Liver (tissue), 8 donors: ENCODE measurements at regions not wholly inside any gene's neighbourhood (a gene's known extent, or its start where the extent isn't known, plus 50 kb on each side); places are given as distances from the start of the nearest gene placed in this dataset.

Source experiments
- DNase-seq: peaks from one replicate; pipeline ENCODE4 v3.0.0-alpha.2; 2017; ENCODE audit warnings: low spot score
- H3K27ac ChIP-seq, 2 donors: one replicate each; pipeline ENCODE4 v1.7.0; 2013; ENCODE audit warnings: inconsistent platforms in 2 of 2, low read length in 2 of 2, control low read depth in 1 of 2, low read depth in 1 of 2, mild to moderate bottlenecking in 1 of 2
- H3K27me3 ChIP-seq, 4 donors: one replicate each; pipeline versions ENCODE4 v1.6.1 to v1.7.0; 2013; ENCODE audit warnings: low read length in 3 of 4, inconsistent platforms in 1 of 4, mild to moderate bottlenecking in 1 of 4, moderate library complexity in 1 of 4; ENCODE audit not compliant: control insufficient read depth in 4 of 4, insufficient read depth in 4 of 4
- H3K36me3 ChIP-seq, 4 donors: one replicate each; pipeline versions ENCODE4 v1.6.1 to v1.7.0; 2013; ENCODE audit warnings: low read length in 3 of 4, mild to moderate bottlenecking in 3 of 4, low read depth in 1 of 4, moderate library complexity in 1 of 4; ENCODE audit not compliant: control insufficient read depth in 4 of 4, insufficient read depth in 3 of 4
- H3K4me1 ChIP-seq, 4 donors: one replicate each; pipeline versions ENCODE4 v1.6.1 to v1.7.0; 2013; ENCODE audit warnings: low read length in 3 of 4, mild to moderate bottlenecking in 3 of 4, moderate library complexity in 1 of 4; ENCODE audit not compliant: control insufficient read depth in 4 of 4, insufficient read depth in 4 of 4
- H3K4me3 ChIP-seq, 3 donors: one replicate each; pipeline versions ENCODE4 v1.6.1 to v1.7.0; 2013; ENCODE audit warnings: low read length in 3 of 3, control low read depth in 1 of 3, low read depth in 1 of 3, mild to moderate bottlenecking in 1 of 3
- H3K9ac ChIP-seq, 2 donors: one replicate each; pipeline ENCODE4 v1.7.0; 2013; ENCODE audit warnings: low read length in 2 of 2, mild to moderate bottlenecking in 2 of 2, moderate library complexity in 2 of 2, control low read depth in 1 of 2, low read depth in 1 of 2
- H3K9me3 ChIP-seq, 4 donors: one replicate each; pipeline versions ENCODE4 v1.6.1 to v1.7.0; 2013; ENCODE audit warnings: low read length in 3 of 4; ENCODE audit not compliant: control insufficient read depth in 4 of 4
- CTCF ChIP-seq: fragments of 150-350 bp; IDR thresholded peaks from 2 replicates; pipeline ENCODE4 v1.5.1; 2017; ENCODE audit warnings: improper control_type of control experiment, low read depth, low read length; ENCODE audit not compliant: missing input control
- EGR1 ChIP-seq, 2 donors: IDR thresholded peaks; 2 replicates each; pipeline ENCODE4 v1.6.1; 2016 to 2018; ENCODE audit warnings: antibody characterized with exemption in 2 of 2, low read depth in 2 of 2
- FOXA1 ChIP-seq: IDR thresholded peaks from 2 replicates; pipeline ENCODE4 v1.6.1; 2016; ENCODE audit warnings: antibody characterized with exemption
- FOXA2 ChIP-seq: IDR thresholded peaks from 2 replicates; pipeline ENCODE4 v1.6.1; 2016; ENCODE audit warnings: antibody characterized with exemption
- GABPA ChIP-seq, 2 donors: IDR thresholded peaks in 1 of 2; conservative IDR thresholded peaks in 1 of 2; 2 replicates each; pipeline ENCODE4 v1.6.1; 2016; ENCODE audit warnings: antibody characterized with exemption in 2 of 2, mild to moderate bottlenecking in 1 of 2, moderate library complexity in 1 of 2
- HNF4A ChIP-seq, 2 donors: conservative IDR thresholded peaks; 2 replicates each; pipeline ENCODE4 v1.6.1; 2016; ENCODE audit warnings: antibody characterized with exemption in 2 of 2, mild to moderate bottlenecking in 2 of 2
- HNF4G ChIP-seq: IDR thresholded peaks from 2 replicates; pipeline ENCODE4 v1.6.1; 2016; ENCODE audit warnings: antibody characterized with exemption
- JUND ChIP-seq, 2 donors: IDR thresholded peaks; 2 replicates each; pipeline ENCODE4 v1.6.1; 2016; ENCODE audit warnings: antibody characterized with exemption in 2 of 2
- NR2F2 ChIP-seq: IDR thresholded peaks from 2 replicates; pipeline ENCODE4 v1.6.1; 2016; ENCODE audit warnings: antibody characterized with exemption
- RAD21 ChIP-seq, 2 donors: IDR thresholded peaks; 2 replicates each; pipeline ENCODE4 v1.6.1; 2016; ENCODE audit warnings: antibody characterized with exemption in 2 of 2, mild to moderate bottlenecking in 2 of 2
- RXRA ChIP-seq, 2 donors: IDR thresholded peaks; 2 replicates each; pipeline ENCODE4 v1.6.1; 2017 to 2018; ENCODE audit warnings: antibody characterized with exemption in 2 of 2, mild to moderate bottlenecking in 1 of 2
- SP1 ChIP-seq: IDR thresholded peaks from 2 replicates; pipeline ENCODE4 v1.6.1; 2018; ENCODE audit warnings: antibody characterized with exemption, mild to moderate bottlenecking
- TAF1 ChIP-seq: conservative IDR thresholded peaks from 2 replicates; pipeline ENCODE4 v1.6.1; 2016; ENCODE audit warnings: antibody characterized with exemption, mild to moderate bottlenecking
- YY1 ChIP-seq: IDR thresholded peaks from 2 replicates; pipeline ENCODE4 v1.6.1; 2016; ENCODE audit warnings: antibody characterized with exemption, mild to moderate bottlenecking
- ZBTB33 ChIP-seq: IDR thresholded peaks from 2 replicates; pipeline ENCODE4 v1.6.1; 2016; ENCODE audit warnings: antibody characterized with exemption
- WGBS: extraction: QIAGEN DNeasy Blood & Tissue Kit; methylation state at CpG from one replicate; pipeline ENCODE4 v1.1.7; 2013; 5-methylcytosine and 5-hydroxymethylcytosine counted together
- TF ChIP-seq, protein P1 (sequence below): IDR thresholded peaks from 2 replicates; pipeline ENCODE4 v1.6.1; 2016; ENCODE audit warnings: antibody characterized with exemption, mild to moderate bottlenecking
- TF ChIP-seq, protein P2 (sequence below): IDR thresholded peaks from 2 replicates; pipeline ENCODE4 v1.6.1; 2016; ENCODE audit warnings: antibody characterized with exemption
- TF ChIP-seq, protein P3 (sequence below): IDR thresholded peaks from 2 replicates; pipeline ENCODE4 v1.6.1; 2016; ENCODE audit warnings: antibody characterized with exemption
- donor health status: healthy.
- donor health status: healthy.
- donor health status: healthy.
- donor health status: healthy.
- donor health status: healthy.

DNA sequence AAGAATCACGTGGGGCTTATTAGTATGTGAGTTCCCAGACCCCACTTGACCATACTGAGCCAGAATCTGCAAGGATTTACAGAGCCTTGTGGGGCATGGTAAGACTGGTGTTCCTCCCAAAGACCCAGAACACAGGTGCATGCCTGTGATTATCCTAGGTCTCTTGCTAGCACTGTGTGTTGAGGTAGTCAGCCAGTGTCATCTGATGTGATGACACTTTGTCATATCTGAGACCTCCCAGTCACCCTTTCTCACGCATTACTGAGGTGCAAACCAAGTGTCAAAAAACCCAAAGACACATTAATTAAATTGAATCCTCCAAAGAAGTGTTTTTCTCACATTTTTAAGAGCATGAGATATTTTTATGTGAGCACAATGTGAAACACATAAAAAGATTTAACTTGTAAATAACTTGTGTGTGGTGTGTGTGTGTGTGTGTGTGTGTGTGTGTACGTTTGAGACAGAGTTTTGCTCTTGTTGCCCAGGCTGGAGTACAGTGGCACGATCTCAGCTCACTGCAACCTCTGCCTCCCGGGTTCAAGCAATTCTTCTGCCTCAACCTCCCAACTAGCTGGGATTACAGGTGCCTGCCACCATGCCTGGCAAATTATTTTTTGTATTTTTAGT is 162.0 kb upstream of the PRPS1L1 start:
- DNase-seq, result no peak
- no peak overlapping the region for H3K4me3 ChIP-seq
- TF ChIP-seq CTCF (no peak), EGR1 (IDR thresholded peaks at IDR 0.05; ENCODE audit: low read depth in 2 of 2) (no peak), YY1 (no peak), NR2F2 (no peak), HNF4A (conservative IDR thresholded peaks at IDR 0.05) (no peak), RAD21 (IDR thresholded peaks at IDR 0.05) (no peak), FOXA1 (no peak), SP1 (no peak), RXRA (IDR thresholded peaks at IDR 0.05) (no peak), JUND (IDR thresholded peaks at IDR 0.05) (no peak), HNF4G (no peak), GABPA (IDR thresholded peaks at IDR 0.05 in 1 of 2, conservative IDR thresholded peaks at IDR 0.05 in 1 of 2) (no peak), ZBTB33 (no peak), FOXA2 (no peak), TAF1 (no peak)
- TF ChIP-seq, protein P1, sequence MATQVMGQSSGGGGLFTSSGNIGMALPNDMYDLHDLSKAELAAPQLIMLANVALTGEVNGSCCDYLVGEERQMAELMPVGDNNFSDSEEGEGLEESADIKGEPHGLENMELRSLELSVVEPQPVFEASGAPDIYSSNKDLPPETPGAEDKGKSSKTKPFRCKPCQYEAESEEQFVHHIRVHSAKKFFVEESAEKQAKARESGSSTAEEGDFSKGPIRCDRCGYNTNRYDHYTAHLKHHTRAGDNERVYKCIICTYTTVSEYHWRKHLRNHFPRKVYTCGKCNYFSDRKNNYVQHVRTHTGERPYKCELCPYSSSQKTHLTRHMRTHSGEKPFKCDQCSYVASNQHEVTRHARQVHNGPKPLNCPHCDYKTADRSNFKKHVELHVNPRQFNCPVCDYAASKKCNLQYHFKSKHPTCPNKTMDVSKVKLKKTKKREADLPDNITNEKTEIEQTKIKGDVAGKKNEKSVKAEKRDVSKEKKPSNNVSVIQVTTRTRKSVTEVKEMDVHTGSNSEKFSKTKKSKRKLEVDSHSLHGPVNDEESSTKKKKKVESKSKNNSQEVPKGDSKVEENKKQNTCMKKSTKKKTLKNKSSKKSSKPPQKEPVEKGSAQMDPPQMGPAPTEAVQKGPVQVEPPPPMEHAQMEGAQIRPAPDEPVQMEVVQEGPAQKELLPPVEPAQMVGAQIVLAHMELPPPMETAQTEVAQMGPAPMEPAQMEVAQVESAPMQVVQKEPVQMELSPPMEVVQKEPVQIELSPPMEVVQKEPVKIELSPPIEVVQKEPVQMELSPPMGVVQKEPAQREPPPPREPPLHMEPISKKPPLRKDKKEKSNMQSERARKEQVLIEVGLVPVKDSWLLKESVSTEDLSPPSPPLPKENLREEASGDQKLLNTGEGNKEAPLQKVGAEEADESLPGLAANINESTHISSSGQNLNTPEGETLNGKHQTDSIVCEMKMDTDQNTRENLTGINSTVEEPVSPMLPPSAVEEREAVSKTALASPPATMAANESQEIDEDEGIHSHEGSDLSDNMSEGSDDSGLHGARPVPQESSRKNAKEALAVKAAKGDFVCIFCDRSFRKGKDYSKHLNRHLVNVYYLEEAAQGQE, result no peak
- TF ChIP-seq, protein P2, sequence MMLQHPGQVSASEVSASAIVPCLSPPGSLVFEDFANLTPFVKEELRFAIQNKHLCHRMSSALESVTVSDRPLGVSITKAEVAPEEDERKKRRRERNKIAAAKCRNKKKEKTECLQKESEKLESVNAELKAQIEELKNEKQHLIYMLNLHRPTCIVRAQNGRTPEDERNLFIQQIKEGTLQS, result no peak
- TF ChIP-seq, protein P3, sequence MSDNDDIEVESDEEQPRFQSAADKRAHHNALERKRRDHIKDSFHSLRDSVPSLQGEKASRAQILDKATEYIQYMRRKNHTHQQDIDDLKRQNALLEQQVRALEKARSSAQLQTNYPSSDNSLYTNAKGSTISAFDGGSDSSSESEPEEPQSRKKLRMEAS, result no peak
- no peaks in the 10 kb centered on the region for H3K9me3 ChIP-seq
- no peaks in the 10 kb centered on the region for H3K27me3 ChIP-seq
- H3K27ac ChIP-seq, result no peak overlapping the region
- H3K4me1 ChIP-seq, result no peaks in the 10 kb centered on the region
- 67% methylated on average over 5 of the region's 5 CpGs for WGBS
- no peak overlapping the region for H3K9ac ChIP-seq
- no peaks in the 10 kb centered on the region for H3K36me3 ChIP-seq
